ENCODE measurements at regions not wholly inside any gene's neighbourhood (a gene's known extent, or its start where the extent isn't known, plus 50 kb on each side); places are given as distances from the start of the nearest gene placed in this dataset.

DNA sequence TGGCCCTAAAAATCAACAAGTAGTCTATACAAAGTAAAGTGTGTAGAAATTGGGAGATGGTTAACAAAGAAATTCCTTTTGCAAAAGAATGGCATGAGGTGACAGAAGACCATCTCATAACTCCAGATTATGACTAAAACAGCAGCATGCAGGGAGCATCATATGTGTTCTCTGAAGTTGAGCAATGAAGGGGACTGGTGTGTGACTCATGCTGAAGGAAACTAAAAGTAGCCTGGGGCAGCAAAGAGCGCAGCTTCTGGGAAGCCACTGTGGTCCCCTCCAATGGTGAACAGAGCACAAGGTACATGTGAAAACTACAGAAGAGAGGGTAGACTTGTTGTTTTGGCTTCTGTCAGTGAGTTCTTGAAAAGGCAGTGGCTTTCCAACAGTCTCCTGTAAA is 133.4 kb downstream of the MACC1 start:
- Histone ChIP-seq H3K79me2 (ENCODE audit: control insufficient read depth, insufficient read depth, low read length) (no peaks in the 10 kb centered on the region), H3K9me3 (replicated peaks; ENCODE audit: control insufficient read depth, insufficient read depth, low read length) (no peaks in the 10 kb centered on the region), H3K4me1 (ENCODE audit: control insufficient read depth, extremely low read depth, insufficient read depth, low read length) (no peaks in the 10 kb centered on the region), H3K9ac (replicated peaks; ENCODE audit: extremely low read depth, insufficient read depth, low read length) (no peak overlapping the region), H3K4me2 (ENCODE audit: insufficient read depth, low read length) (no peak overlapping the region), H4K20me1 (replicated peaks; ENCODE audit: control insufficient read depth, extremely low read depth, insufficient read depth, low read length) (no peaks in the 10 kb centered on the region), H3K27me3 (ENCODE audit: control insufficient read depth in 2 of 2, insufficient read depth in 2 of 2, low read length in 2 of 2) (no peaks in the 10 kb centered on the region), H3K36me3 (ENCODE audit: control insufficient read depth in 2 of 2, extremely low read depth in 1 of 2, insufficient read depth in 2 of 2, low read length in 2 of 2) (no peaks in the 10 kb centered on the region), H2AFZ (ENCODE audit: low read depth, low read length) (no peak overlapping the region), H3K9me1 (replicated peaks; ENCODE audit: control insufficient read depth, extremely low read depth, insufficient read depth, low read length) (no peaks in the 10 kb centered on the region), H3K4me3 (replicated peaks in 1 of 3; ENCODE audit: insufficient read depth in 1 of 3, low read depth in 1 of 3, low read length in 3 of 3) (no peak overlapping the region), H3K27ac (ENCODE audit: insufficient read depth, low read depth, low read length) (no peak overlapping the region)
- dilution Hi-C loops (cut with MboI; ENCODE audit: extremely low pct_ligation_motif_present, low sequenced_read_pairs) (no loop called here), intact Hi-C loops (cut with micrococcal nuclease) (no loop called here)
- POLR2A ChIA-PET: no interaction called here
- CTCF ChIA-PET: no interaction called here
- no TSS peak for BruUV-seq (replicated peaks)
- FAIRE-seq (no peak), DNase-seq (ENCODE audit: low read depth, low spot score) (no peak)
- no peak for TF ChIP-seq POLR2AphosphoS5 (IDR thresholded peaks at IDR 0.05; ENCODE audit: insufficient read depth, low read depth, low read length)
- TF ChIP-seq, protein P1, sequence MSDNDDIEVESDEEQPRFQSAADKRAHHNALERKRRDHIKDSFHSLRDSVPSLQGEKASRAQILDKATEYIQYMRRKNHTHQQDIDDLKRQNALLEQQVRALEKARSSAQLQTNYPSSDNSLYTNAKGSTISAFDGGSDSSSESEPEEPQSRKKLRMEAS (IDR thresholded peaks at IDR 0.05; ENCODE audit: insufficient read depth, insufficient read length): no peak
- no peak for TF ChIP-seq GATA2 (IDR thresholded peaks at IDR 0.05; ENCODE audit: insufficient read depth, insufficient read length, low read depth, low read length)
- TF ChIP-seq EZH2 (IDR thresholded peaks at IDR 0.05; ENCODE audit: borderline replicate concordance, low read depth, low read length, severe bottlenecking): no peak
- TF ChIP-seq MYC (IDR thresholded peaks at IDR 0.05; ENCODE audit: low read depth, low read length): no peak
- TF ChIP-seq, protein P2, sequence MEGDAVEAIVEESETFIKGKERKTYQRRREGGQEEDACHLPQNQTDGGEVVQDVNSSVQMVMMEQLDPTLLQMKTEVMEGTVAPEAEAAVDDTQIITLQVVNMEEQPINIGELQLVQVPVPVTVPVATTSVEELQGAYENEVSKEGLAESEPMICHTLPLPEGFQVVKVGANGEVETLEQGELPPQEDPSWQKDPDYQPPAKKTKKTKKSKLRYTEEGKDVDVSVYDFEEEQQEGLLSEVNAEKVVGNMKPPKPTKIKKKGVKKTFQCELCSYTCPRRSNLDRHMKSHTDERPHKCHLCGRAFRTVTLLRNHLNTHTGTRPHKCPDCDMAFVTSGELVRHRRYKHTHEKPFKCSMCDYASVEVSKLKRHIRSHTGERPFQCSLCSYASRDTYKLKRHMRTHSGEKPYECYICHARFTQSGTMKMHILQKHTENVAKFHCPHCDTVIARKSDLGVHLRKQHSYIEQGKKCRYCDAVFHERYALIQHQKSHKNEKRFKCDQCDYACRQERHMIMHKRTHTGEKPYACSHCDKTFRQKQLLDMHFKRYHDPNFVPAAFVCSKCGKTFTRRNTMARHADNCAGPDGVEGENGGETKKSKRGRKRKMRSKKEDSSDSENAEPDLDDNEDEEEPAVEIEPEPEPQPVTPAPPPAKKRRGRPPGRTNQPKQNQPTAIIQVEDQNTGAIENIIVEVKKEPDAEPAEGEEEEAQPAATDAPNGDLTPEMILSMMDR (IDR thresholded peaks at IDR 0.05; ENCODE audit: extremely low read depth in 1 of 2, insufficient read depth in 1 of 2, low read depth in 1 of 2, low read length in 2 of 2): no peak
- TF ChIP-seq JUN (IDR thresholded peaks at IDR 0.05; ENCODE audit: borderline replicate concordance, insufficient read depth, insufficient read length, low read depth): no peak
- no peak for TF ChIP-seq FOS (IDR thresholded peaks at IDR 0.05; ENCODE audit: borderline replicate concordance, insufficient read depth, low read length)
- TF ChIP-seq POLR2A (IDR thresholded peaks at IDR 0.05; ENCODE audit: low read depth, low read length): no peak
